NCI-H774 (cell line): ENCODE measurements at regions not wholly inside any gene's neighbourhood (a gene's known extent, or its start where the extent isn't known, plus 50 kb on each side); places are given as distances from the start of the nearest gene placed in this dataset.
"Not testable (repeated sequence)": the region's sequence is repeated elsewhere in the genome, so short reads cannot be mapped to it uniquely, and the experiment has no call there.

Experiments used
- DNase-seq: peaks from one replicate; lab custom pipeline; 2025; lab: John Stamatoyannopoulos, UW

GRCh38 chr13:88223958-88224357, 552.8 kb downstream of the SLITRK5 start:
- no peak for DNase-seq

- no peak for DNase-seq
Measured at GRCh38 chr13:88235441-88235840, 564.3 kb downstream of the SLITRK5 start.

GRCh38 chr13:88246239-88246638, 575.1 kb downstream of the SLITRK5 start:
- no peak for DNase-seq

- no peak for DNase-seq
Measured at GRCh38 chr13:88248393-88248792, 577.2 kb downstream of the SLITRK5 start.

GRCh38 chr13:88257706-88258105, 586.5 kb downstream of the SLITRK5 start:
- DNase-seq, result no peak

GRCh38 chr13:88263808-88264207, 592.6 kb downstream of the SLITRK5 start:
- no peak for DNase-seq

GRCh38 chr13:88281841-88282240, 610.7 kb downstream of the SLITRK5 start:
- no peak for DNase-seq

- DNase-seq, result no peak
Measured at GRCh38 chr13:88285329-88285728, 614.2 kb downstream of the SLITRK5 start.

- no peak for DNase-seq
Measured at GRCh38 chr13:88288326-88288725, 617.2 kb downstream of the SLITRK5 start.

GRCh38 chr13:88291731-88292130, 620.6 kb downstream of the SLITRK5 start:
- not testable (repeated sequence) for DNase-seq

- no peak for DNase-seq
Measured at GRCh38 chr13:88294368-88294767, 623.2 kb downstream of the SLITRK5 start.

- DNase-seq, result no peak
Measured at GRCh38 chr13:88303157-88303556, 632.0 kb downstream of the SLITRK5 start.

GRCh38 chr13:88303605-88304004, 632.4 kb downstream of the SLITRK5 start:
- DNase-seq, result no peak

- DNase-seq, result no peak
Measured at GRCh38 chr13:88314496-88314895, 643.3 kb downstream of the SLITRK5 start.

GRCh38 chr13:88329066-88329465, 657.9 kb downstream of the SLITRK5 start:
- no peak for DNase-seq

GRCh38 chr13:88339271-88339741, 668.1 kb downstream of the SLITRK5 start:
- DNase-seq, result no peak

GRCh38 chr13:88345171-88345847, 674.1 kb downstream of the SLITRK5 start:
- no peak for DNase-seq

GRCh38 chr13:88360761-88361160, 689.6 kb downstream of the SLITRK5 start:
- no peak for DNase-seq

GRCh38 chr13:88369866-88370265, 698.7 kb downstream of the SLITRK5 start:
- no peak for DNase-seq

GRCh38 chr13:88376760-88377388, 705.7 kb downstream of the SLITRK5 start:
- DNase-seq, result no peak

GRCh38 chr13:88377852-88378251, 706.7 kb downstream of the SLITRK5 start:
- no peak for DNase-seq

GRCh38 chr13:88384542-88384941, 713.4 kb downstream of the SLITRK5 start:
- DNase-seq, result no peak

- DNase-seq, result no peak
Measured at GRCh38 chr13:88395804-88396203, 724.6 kb downstream of the SLITRK5 start.

- no peak for DNase-seq
Measured at GRCh38 chr13:88411696-88412095, 740.5 kb downstream of the SLITRK5 start.
